ENCODE measurements at regions not wholly inside any gene's neighbourhood (a gene's known extent, or its start where the extent isn't known, plus 50 kb on each side); places are given as distances from the start of the nearest gene placed in this dataset.

- DNase-seq = no peak
Observed at GRCh38 chr14:104277416-104278213, 139.2 kb downstream of the KIF26A start.

GRCh38 chr14:104278214-104278534 is 139.8 kb downstream of the KIF26A start:
- DNase-seq = no peak

- no peak for DNase-seq
Observed at GRCh38 chr14:104280085-104280901, 141.9 kb downstream of the KIF26A start.

DNA sequence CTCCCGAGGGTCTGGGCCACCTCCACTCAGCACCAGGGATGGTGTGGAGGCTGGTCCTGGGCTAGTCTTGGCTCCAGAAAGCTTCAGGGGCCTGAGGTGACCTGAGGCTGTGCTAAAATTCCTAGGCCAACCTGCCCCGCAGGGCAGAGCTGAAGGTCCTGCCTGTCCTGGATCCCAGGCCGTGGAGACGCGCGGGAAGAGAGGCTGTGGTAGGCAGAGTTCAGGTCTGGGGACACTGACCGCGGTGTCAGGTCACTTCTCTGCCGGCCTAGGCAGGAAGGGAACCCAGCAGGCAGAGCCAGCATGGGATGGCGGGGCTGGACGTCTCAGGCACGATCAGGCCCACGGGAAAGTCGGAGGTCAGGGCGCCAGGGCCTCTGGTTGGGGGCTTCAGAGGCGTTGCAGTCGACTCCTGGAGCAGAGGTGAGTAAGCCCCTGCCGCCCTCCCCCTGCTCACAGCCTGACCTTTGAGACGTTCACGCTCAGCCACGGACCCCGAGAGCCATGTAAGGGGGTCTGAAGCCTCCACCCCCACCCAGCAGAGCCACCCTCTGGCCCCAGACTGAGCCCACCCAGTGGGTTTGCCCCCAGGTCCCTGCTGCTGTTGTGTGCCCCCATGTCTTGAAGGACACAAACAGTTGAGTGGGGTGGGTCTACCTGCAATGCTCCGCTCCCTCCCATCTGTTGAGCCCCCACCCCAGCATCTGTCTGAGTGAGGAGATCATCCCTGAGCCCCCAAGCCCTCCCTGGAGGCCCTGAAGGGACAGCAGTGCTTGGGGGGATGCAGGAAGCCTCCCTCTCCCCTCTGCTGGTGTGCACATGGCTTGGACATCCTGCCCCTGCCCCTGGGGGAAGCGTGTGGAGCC is 142.7 kb downstream of the KIF26A start:
- no peak for DNase-seq

- DNase-seq = no peak
Observed at GRCh38 chr14:104281768-104282301, 143.4 kb downstream of the KIF26A start.

DNA sequence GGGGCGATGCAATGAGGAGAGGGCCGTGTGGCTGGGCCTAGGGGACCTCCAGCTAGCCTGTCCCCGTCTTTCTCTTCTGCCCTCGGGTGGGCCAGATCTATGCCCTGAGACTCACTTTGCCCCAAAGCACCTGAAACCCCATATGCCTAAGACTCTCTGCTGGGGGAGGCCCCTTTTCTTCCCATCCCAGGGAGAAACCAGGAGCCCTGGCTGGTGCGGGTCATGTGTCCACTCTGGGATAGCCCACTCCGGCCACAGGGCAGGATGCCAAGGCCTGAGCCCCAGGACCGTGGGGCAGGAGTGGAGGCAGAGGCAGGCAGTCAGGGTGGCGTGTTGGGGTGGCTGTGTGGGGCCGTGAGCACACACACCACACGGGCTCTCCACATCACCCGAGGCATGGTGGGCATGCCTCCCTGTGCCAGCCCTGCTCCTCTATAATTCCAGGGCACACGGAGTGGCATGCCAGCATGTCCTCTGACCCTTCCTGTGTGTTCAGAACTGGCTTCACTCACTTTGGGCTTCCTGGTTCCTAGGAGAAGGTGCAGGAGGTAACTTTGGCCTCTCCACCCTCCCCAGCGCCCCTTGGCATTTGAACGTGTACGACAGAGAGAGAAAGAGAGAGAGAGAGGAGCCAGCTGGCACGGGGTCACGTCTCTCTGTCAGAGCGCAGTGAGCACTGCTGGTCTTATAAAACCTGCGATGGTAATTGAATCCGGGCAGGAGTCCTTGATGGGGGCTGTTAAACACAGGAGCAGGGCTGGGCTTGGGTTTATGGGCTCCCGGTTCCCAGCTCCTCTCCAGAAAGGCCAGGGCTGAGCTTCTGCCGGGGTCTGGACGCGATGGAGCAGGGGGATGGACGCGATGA is 144.2 kb downstream of the KIF26A start:
- DNase-seq = peak; percentile 82

DNA sequence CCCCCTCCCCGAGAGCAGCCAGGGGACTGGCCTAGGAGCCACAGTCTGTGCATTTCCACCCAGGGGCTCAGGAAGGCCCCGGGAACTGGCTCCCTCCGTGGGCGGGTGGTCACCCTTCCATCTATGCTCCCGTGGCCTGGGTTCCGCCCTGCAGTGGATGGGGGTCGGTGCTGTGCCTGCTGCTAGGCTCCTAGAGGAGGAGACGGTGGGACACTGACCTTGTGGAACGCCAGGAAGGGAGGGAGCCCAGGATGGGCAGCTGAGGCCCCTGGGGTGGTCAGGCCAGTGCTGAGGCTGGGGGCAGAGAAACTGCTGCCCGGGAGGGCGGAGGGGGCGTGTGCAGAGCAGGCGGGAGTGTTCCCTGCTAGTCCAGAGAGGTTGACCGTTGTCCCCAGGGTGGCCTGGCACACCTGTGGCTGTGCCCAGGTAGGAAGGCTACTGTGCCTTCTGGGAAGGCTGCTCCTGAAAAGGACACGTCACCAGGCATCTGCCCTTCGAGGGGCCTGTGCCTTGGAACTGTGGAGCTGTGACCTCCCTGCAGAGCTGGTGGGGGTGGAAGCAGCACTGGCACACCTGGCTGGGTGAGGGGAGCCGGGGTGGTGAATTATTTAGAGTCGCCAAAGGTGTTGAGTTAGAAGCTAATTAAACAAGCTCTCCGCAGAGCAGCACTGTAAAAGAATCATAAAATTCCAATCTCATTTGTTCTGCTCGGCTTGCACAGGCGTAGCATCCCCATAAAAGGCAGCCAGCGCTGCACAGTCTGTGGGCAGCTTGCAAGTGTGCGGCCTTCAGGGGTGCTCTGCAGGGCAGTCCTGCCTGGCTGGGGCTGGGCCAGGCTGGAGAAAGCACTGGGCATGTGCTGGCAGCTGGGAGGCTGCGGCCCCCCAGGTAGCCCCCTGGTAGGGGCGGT is 145.1 kb downstream of the KIF26A start:
- no peak for DNase-seq

DNA sequence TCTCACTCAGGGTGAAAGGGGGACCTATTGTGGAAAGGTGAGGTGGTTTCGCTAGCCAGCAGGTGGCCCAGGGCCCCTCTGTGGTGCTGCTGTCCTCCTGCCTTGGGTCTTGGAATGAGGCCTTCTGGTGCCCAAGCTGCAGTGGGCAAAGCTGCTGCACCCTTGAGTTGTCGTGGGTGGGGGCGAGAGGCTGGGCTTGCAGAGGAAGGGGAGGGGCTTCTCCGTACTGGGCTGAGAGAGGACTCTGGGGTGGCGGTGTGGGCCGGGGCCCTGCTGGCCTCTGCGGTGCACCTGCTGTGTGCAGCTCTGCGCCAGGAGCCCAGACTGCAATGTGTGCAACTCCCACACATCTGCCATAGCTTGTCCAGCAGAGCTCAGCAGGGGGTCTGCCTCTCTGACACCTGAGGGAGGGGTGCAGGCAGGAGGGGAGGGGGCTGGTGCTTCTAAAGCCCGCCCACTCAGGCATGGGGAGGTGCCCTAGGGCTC is 145.8 kb downstream of the KIF26A start:
- no peak for DNase-seq

DNA sequence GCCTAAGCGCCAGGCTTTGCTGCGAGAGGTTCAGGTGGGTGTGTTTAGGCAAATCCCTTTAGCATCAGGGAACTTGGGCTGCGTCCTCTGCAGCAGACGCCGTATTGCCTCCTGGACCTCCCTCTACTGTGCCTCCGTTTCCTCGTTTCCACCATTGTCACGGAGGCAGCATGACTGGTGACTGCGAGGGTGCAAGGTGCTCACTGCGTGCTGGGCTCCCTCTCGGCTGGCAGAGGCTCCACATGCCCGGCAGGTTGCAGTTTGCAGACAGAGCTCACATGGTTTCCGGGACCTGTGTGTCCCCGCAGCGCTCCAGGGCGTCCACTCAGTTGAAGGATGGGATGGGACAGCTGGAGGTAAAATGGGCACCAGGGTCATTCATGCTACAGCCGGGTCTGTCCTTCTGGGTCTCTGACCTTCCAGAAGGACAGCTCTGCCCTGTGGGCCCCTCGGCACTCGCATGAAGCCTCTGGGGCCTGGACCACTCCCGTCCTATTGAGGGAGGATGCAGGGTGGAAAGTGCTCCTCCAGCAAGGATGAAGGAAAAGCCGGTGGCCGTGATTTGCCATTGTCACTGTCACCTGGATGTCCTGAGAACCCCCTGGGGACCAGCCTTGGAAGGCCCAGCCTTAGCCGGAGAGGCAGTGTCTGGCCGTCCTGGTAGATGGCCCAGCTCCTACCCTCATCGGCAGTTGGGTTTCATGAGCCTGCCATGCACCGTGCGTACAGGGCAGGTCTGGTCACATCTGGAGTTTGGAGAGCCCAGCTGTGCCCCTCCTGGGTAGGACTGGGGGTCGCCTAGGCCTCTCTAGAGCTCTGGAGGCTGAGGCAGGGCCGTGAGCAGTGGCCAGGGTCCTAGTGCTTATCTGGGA is 146.5 kb downstream of the KIF26A start:
- DNase-seq = no peak

- no peak for DNase-seq
Observed at GRCh38 chr14:104285508-104285840, 147.1 kb downstream of the KIF26A start.

GRCh38 chr14:104286086-104286485 is 147.7 kb downstream of the KIF26A start:
- no peak for DNase-seq

- DNase-seq = no peak
Observed at GRCh38 chr14:104286496-104286895, 148.1 kb downstream of the KIF26A start.

GRCh38 chr14:104287301-104288009 is 149.1 kb downstream of the KIF26A start:
- no peak for DNase-seq

DNA sequence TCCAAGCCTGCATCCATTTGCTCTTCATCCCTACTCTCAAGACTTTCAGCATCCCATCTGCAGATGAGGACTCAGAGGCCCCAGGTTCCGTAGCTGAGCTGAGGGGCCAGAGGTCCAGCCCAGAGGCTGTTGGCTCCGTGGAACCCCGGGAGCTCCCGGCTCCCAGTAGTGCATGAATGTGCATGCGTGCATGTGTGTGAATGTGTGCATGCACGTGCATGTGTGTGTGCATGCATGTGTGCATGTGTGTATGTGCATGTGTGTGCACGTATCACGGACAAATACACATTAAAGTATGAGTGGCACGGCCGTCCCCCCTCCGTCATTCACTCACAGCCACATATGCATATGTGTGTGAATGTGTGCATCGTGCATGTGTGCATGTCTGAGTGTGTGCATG is 149.9 kb downstream of the KIF26A start:
- DNase-seq = no peak

DNA sequence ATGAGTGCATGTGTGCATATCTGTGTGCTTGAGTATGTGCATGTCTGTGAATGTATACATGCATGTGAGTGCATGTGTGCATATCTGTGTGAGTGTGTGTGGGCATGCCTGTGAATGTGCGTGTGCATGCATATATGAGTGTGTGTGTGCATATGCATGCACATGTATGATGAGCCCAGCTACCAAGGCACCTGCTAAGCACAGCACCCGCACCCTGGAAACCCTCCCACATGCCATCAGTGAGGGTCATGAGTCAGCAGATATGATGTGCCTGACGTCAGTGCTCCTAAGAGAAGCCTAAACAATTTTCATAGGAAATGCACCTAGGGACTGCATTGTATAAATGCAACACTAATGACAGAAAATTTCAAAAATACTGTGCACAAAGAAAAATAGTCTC is 151.1 kb downstream of the KIF26A start:
- DNase-seq = no peak

- DNase-seq = no peak
Observed at GRCh38 chr14:104290058-104290667, 151.8 kb downstream of the KIF26A start.

GRCh38 chr14:104290756-104291122 is 152.4 kb downstream of the KIF26A start:
- no peak for DNase-seq

- peak; percentile 89 for DNase-seq
Observed at GRCh38 chr14:104291123-104292000, 153.0 kb downstream of the KIF26A start.

Measured in NCI-H1092 (cell line).